PFSK-1 (cell line): ENCODE measurements at regions not wholly inside any gene's neighbourhood (a gene's known extent, or its start where the extent isn't known, plus 50 kb on each side); places are given as distances from the start of the nearest gene placed in this dataset.

ENCODE experiments used
- FOXP2 ChIP-seq: optimal IDR thresholded peaks from 2 replicates; pipeline ENCODE3; 2011; ENCODE audit warnings: borderline replicate concordance, control low read depth, inconsistent platforms; ENCODE audit not compliant: insufficient read depth; ENCODE audit errors: extremely low read length, extremely low read depth
- TF ChIP-seq, protein P1 (sequence below), 2 experiments: IDR thresholded peaks; 2 replicates each; pipeline versions ENCODE4 v1.6.1 to v1.8.0; 2011 to 2012; ENCODE audit warnings: low read depth in 2 of 2, low read length in 2 of 2, control low read depth in 1 of 2, inconsistent platforms in 1 of 2, mild to moderate bottlenecking in 1 of 2, moderate library complexity in 1 of 2; ENCODE audit not compliant: insufficient read depth in 1 of 2

DNA sequence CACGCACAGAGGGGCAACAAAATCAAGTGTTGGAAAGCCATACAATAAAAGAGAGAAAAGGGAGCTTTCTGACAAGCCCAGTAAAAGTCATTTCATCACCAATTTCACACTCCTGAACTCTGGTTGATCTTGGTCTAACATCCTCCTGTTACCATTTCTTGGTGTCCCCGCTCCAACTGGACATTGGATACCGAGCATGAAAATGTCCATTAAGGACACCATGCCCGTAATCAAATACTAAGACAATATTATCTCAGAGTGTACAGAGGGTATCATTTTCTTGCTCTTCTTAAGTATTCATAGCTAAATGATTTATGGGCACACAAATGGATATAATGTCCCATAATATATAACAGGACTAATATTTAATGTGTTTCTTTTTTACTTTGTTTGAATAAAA lies 218.9 kb downstream of the EPHA4 start:
- TF ChIP-seq, protein P1, sequence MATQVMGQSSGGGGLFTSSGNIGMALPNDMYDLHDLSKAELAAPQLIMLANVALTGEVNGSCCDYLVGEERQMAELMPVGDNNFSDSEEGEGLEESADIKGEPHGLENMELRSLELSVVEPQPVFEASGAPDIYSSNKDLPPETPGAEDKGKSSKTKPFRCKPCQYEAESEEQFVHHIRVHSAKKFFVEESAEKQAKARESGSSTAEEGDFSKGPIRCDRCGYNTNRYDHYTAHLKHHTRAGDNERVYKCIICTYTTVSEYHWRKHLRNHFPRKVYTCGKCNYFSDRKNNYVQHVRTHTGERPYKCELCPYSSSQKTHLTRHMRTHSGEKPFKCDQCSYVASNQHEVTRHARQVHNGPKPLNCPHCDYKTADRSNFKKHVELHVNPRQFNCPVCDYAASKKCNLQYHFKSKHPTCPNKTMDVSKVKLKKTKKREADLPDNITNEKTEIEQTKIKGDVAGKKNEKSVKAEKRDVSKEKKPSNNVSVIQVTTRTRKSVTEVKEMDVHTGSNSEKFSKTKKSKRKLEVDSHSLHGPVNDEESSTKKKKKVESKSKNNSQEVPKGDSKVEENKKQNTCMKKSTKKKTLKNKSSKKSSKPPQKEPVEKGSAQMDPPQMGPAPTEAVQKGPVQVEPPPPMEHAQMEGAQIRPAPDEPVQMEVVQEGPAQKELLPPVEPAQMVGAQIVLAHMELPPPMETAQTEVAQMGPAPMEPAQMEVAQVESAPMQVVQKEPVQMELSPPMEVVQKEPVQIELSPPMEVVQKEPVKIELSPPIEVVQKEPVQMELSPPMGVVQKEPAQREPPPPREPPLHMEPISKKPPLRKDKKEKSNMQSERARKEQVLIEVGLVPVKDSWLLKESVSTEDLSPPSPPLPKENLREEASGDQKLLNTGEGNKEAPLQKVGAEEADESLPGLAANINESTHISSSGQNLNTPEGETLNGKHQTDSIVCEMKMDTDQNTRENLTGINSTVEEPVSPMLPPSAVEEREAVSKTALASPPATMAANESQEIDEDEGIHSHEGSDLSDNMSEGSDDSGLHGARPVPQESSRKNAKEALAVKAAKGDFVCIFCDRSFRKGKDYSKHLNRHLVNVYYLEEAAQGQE (IDR thresholded peaks at IDR 0.05; ENCODE audit: insufficient read depth in 1 of 2, low read depth in 2 of 2, low read length in 2 of 2) = no peak
- TF ChIP-seq FOXP2 = no peak
